ENCODE measurements at regions not wholly inside any gene's neighbourhood (a gene's known extent, or its start where the extent isn't known, plus 50 kb on each side); places are given as distances from the start of the nearest gene placed in this dataset.

DNA sequence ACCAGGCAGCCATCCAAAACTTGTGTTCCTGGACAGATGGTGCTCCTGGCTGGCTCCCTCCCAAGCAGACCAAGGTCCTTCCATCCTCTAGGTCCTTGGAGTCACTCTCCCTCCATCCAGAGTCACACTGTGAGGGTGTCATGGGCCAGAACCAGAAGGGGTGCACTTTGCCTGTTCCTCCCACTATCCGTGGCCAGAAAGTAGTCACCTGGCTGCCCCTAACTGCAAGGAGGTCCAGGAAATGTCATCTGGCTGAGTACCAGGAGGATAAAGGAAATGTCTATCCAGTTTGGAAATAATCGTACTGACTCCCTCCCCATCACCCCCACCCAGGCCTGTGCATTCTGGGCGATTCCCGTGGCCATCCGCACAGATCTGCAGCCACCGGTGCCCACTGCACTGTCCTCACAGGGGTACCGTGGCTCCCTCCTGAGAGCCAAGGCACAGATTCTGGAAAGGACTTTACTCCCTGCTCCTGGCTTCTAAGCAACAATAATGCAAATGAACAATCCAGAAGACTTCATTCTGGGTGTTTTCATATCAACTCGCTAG is 253.2 kb downstream of the NPHP4 start:
- H3K9me3 ChIP-seq (ENCODE audit: control insufficient read depth, insufficient read depth, low read length) = no peaks in the 10 kb centered on the region
- H3K4me1 ChIP-seq (ENCODE audit: control insufficient read depth, low read length) = no peaks in the 10 kb centered on the region
- no peaks in the 10 kb centered on the region for H3F3A ChIP-seq (ENCODE audit: control insufficient read depth, insufficient read depth)
- H3K9me2 ChIP-seq (replicated peaks; ENCODE audit: control insufficient read depth, low read length) = no peaks in the 10 kb centered on the region
- H3K27me3 ChIP-seq (ENCODE audit: control insufficient read depth, low read length) = no peaks in the 10 kb centered on the region
- TF ChIP-seq CTCF (IDR thresholded peaks at IDR 0.05; ENCODE audit: low read depth, low read length, poor library complexity, severe bottlenecking) = no peak
- H3K79me2 ChIP-seq (ENCODE audit: control insufficient read depth, low read length) = no peaks in the 10 kb centered on the region
- no peak overlapping the region for H3K4me3 ChIP-seq (ENCODE audit: low read length)
- H3K36me3 ChIP-seq (ENCODE audit: control insufficient read depth, low read length) = no peaks in the 10 kb centered on the region
- H4K20me1 ChIP-seq (ENCODE audit: control insufficient read depth, insufficient read depth, low read depth, low read length) = no peaks in the 10 kb centered on the region
- H3K4me2 ChIP-seq (ENCODE audit: low read length) = no peak overlapping the region
- H3K27ac ChIP-seq (ENCODE audit: low read depth, low read length) = no peak overlapping the region

DNA sequence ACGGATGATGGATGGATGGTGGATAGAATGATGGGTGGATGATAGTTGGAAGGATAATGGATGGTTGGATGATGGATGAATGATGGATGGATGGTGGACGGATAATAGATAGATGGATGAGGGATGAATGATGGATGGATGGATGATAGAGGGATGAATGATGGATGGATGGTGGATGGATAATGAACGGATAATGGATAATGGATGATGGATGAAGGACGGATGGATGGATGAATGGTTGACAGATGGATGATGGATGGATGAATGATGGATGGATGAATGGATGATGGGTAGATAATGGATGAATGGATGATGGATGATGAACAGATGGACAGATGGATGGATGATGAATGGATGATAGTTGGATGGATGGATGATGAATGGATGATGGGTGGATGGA is 255.1 kb downstream of the NPHP4 start:
- Histone ChIP-seq H4K20me1 (ENCODE audit: control insufficient read depth, insufficient read depth, low read depth, low read length) (no peaks in the 10 kb centered on the region), H3K4me3 (ENCODE audit: low read length) (no peak overlapping the region), H3K27me3 (ENCODE audit: control insufficient read depth, low read length) (no peaks in the 10 kb centered on the region), H3K79me2 (ENCODE audit: control insufficient read depth, low read length) (no peaks in the 10 kb centered on the region), H3F3A (ENCODE audit: control insufficient read depth, insufficient read depth) (no peaks in the 10 kb centered on the region), H3K9me2 (replicated peaks; ENCODE audit: control insufficient read depth, low read length) (no peaks in the 10 kb centered on the region), H3K27ac (ENCODE audit: low read depth, low read length) (no peak overlapping the region), H3K36me3 (ENCODE audit: control insufficient read depth, low read length) (no peaks in the 10 kb centered on the region), H3K9me3 (ENCODE audit: control insufficient read depth, insufficient read depth, low read length) (no peaks in the 10 kb centered on the region), H3K4me1 (ENCODE audit: control insufficient read depth, low read length) (no peaks in the 10 kb centered on the region), H3K4me2 (ENCODE audit: low read length) (no peak overlapping the region)
- TF ChIP-seq CTCF (IDR thresholded peaks at IDR 0.05; ENCODE audit: low read depth, low read length, poor library complexity, severe bottlenecking) = no peak
- TF ChIP-seq EZH2phosphoT487 (IDR thresholded peaks at IDR 0.05; ENCODE audit: borderline replicate concordance, low read length) = no peak

DNA sequence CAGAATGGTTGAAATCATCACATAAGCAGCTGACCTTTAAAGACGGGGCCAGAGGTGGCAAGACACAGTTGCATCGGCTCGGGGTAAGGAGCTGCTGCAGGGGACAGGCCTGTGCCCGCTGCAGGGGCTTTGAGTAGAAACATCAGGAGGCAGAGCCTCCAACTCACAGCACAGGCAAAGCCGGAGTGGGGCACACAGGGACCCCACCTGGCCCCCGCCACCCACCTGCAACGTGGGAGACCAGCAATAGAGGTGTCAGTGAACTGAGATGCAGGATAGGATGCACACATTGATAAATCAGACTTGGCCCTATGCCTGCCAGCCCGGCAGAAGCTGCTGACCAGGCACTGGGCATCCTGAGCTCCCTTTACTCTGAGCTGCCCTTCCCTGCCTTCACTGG is 257.2 kb downstream of the NPHP4 start:
- H4K20me1 ChIP-seq (ENCODE audit: control insufficient read depth, insufficient read depth, low read depth, low read length) = no peaks in the 10 kb centered on the region
- H3K4me3 ChIP-seq (ENCODE audit: low read length) = no peak overlapping the region
- no peaks in the 10 kb centered on the region for H3K36me3 ChIP-seq (ENCODE audit: control insufficient read depth, low read length)

More for the DNA sequence above, 257.2 kb downstream of the NPHP4 start:
- Histone ChIP-seq H3K9me2 (replicated peaks; ENCODE audit: control insufficient read depth, low read length) (no peaks in the 10 kb centered on the region), H3K4me2 (ENCODE audit: low read length) (no peak overlapping the region), H3K27ac (ENCODE audit: low read depth, low read length) (no peak overlapping the region), H3K27me3 (ENCODE audit: control insufficient read depth, low read length) (no peaks in the 10 kb centered on the region), H3K9me3 (ENCODE audit: control insufficient read depth, insufficient read depth, low read length) (no peaks in the 10 kb centered on the region), H3K79me2 (ENCODE audit: control insufficient read depth, low read length) (no peaks in the 10 kb centered on the region), H3F3A (ENCODE audit: control insufficient read depth, insufficient read depth) (no peaks in the 10 kb centered on the region), H3K4me1 (ENCODE audit: control insufficient read depth, low read length) (no peaks in the 10 kb centered on the region)
- no peak for TF ChIP-seq EZH2phosphoT487 (IDR thresholded peaks at IDR 0.05; ENCODE audit: borderline replicate concordance, low read length)
- TF ChIP-seq CTCF (IDR thresholded peaks at IDR 0.05; ENCODE audit: low read depth, low read length, poor library complexity, severe bottlenecking) = no peak

Measured in DOHH2 (cell line).